ENCODE measurements at regions not wholly inside any gene's neighbourhood (a gene's known extent, or its start where the extent isn't known, plus 50 kb on each side); places are given as distances from the start of the nearest gene placed in this dataset.

DNA sequence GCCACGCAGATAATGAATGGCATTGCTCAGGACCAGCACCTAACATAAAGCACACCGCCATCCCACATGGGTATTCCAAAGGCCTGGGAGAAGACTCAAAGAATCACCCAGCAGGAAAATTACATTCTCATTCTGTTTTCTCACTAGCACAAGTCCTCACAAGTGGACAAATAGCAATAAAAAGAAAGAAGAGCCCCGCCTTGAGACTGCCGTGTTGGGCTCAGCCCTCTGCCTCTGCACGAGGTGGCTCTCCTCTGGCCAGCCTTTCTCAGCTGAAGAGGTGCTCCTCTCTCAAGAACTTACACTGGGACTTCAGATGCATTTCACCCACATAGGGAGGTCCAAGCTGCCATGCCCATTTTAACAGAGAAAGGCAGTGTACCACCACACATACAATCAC, 207.5 kb downstream of the SPTSSA start:
- 29% methylated on average over 5 of the region's 5 CpGs for WGBS (ENCODE audit: low lambda C conversion rate)
- TF ChIP-seq SP2 (CRISPR knock-in tag; IDR thresholded peaks at IDR 0.05) (no peak), TP53 (CRISPR knock-in tag; conservative IDR thresholded peaks at IDR 0.05) (no peak), MBNL3 (CRISPR knock-in tag; conservative IDR thresholded peaks at IDR 0.05) (no peak), ZNF354B (CRISPR knock-in tag; IDR thresholded peaks at IDR 0.05) (no peak), IRX3 (CRISPR knock-in tag; IDR thresholded peaks at IDR 0.05; ENCODE audit: borderline replicate concordance, low read depth) (no peak), ZNF564 (CRISPR knock-in tag; IDR thresholded peaks at IDR 0.05) (no peak), ZFX (CRISPR knock-in tag; IDR thresholded peaks at IDR 0.05; ENCODE audit: low read depth) (no peak), POGK (CRISPR knock-in tag; conservative IDR thresholded peaks at IDR 0.05) (no peak), NCOA5 (CRISPR knock-in tag; IDR thresholded peaks at IDR 0.05) (no peak), SRSF1 (optimal IDR thresholded peaks at IDR 0.05; ENCODE audit: low read depth, low read length) (no peak), TCF12 (IDR thresholded peaks at IDR 0.05) (no peak), TCF12 (CRISPR knock-in tag; IDR thresholded peaks at IDR 0.05) (no peak)
- TF ChIP-seq, protein P1, sequence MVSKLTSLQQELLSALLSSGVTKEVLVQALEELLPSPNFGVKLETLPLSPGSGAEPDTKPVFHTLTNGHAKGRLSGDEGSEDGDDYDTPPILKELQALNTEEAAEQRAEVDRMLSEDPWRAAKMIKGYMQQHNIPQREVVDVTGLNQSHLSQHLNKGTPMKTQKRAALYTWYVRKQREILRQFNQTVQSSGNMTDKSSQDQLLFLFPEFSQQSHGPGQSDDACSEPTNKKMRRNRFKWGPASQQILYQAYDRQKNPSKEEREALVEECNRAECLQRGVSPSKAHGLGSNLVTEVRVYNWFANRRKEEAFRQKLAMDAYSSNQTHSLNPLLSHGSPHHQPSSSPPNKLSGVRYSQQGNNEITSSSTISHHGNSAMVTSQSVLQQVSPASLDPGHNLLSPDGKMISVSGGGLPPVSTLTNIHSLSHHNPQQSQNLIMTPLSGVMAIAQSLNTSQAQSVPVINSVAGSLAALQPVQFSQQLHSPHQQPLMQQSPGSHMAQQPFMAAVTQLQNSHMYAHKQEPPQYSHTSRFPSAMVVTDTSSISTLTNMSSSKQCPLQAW (CRISPR knock-in tag; IDR thresholded peaks at IDR 0.05), result no peak
- TF ChIP-seq, protein P2, sequence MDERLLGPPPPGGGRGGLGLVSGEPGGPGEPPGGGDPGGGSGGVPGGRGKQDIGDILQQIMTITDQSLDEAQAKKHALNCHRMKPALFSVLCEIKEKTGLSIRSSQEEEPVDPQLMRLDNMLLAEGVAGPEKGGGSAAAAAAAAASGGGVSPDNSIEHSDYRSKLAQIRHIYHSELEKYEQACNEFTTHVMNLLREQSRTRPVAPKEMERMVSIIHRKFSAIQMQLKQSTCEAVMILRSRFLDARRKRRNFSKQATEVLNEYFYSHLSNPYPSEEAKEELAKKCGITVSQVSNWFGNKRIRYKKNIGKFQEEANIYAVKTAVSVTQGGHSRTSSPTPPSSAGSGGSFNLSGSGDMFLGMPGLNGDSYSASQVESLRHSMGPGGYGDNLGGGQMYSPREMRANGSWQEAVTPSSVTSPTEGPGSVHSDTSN (CRISPR knock-in tag; IDR thresholded peaks at IDR 0.05), result no peak
- POLR2A ChIA-PET, result no interaction called here
- Histone ChIP-seq H3K36me3 (replicated peaks in 1 of 2; ENCODE audit: control insufficient read depth in 1 of 2, insufficient read depth in 2 of 2, low read length in 2 of 2) (no peaks in the 10 kb centered on the region), H3K4me1 (ENCODE audit: insufficient read depth, low read length) (no peaks in the 10 kb centered on the region), H3K9me3 (ENCODE audit: low read length) (no peaks in the 10 kb centered on the region), H3K4me3 (replicated peaks in 1 of 3; ENCODE audit: insufficient read depth in 1 of 3, low read depth in 2 of 3, low read length in 3 of 3) (no peak overlapping the region), H2AFZ (ENCODE audit: low read length) (no peak overlapping the region), H3K9ac (ENCODE audit: insufficient read depth, low read depth, low read length) (no peak overlapping the region), H3K79me2 (ENCODE audit: insufficient read depth, low read length) (no peaks in the 10 kb centered on the region), H4K20me1 (ENCODE audit: insufficient read depth, low read length) (no peaks in the 10 kb centered on the region), H3K27me3 (ENCODE audit: control insufficient read depth in 1 of 2, insufficient read depth in 2 of 2, low read length in 2 of 2) (no peaks in the 10 kb centered on the region; a peak in 1 of 5 replicates), H3K4me2 (ENCODE audit: low read depth, low read length) (no peak overlapping the region), H3K27ac (ENCODE audit: extremely low read length, insufficient read depth, low read length) (no peak overlapping the region)
- BruUV-seq (replicated peaks), result no TSS peak
- ATAC-seq, result no peak
- FAIRE-seq, result no peak
- CTCF ChIA-PET (ENCODE audit: low intra/inter-chr PET ratio, low total read pairs), result no interaction called here
- in situ Hi-C loops (cut with HindIII; ENCODE audit: extremely low pct_ligation_motif_present, low pct_unique_long_range_greater_than_20kb) (no loop called here), intact Hi-C loops (cut with micrococcal nuclease; ENCODE audit: unreplicated experiment) (no loop called here)
- DNase-seq (ENCODE audit: low spot score), result no peak

Measured in HepG2 (cell line).